LNCaP clone FGC (cell line): ENCODE measurements at regions not wholly inside any gene's neighbourhood (a gene's known extent, or its start where the extent isn't known, plus 50 kb on each side); places are given as distances from the start of the nearest gene placed in this dataset.

Source experiments
- DNase-seq: peaks from one replicate; pipeline ENCODE4 v3.0.0-alpha.2; 2011; ENCODE audit warnings: low read depth
- H3K4me3 ChIP-seq: 2 replicates; pipeline ENCODE4 v1.5.1; 2011; ENCODE audit warnings: mild to moderate bottlenecking, low read depth, low read length, control low read depth
- TF ChIP-seq, protein P1 (sequence below): IDR thresholded peaks from 2 replicates; pipeline ENCODE4 v1.5.1; 2012; ENCODE audit warnings: mild to moderate bottlenecking; ENCODE audit not compliant: control insufficient read depth, insufficient read depth; ENCODE audit errors: extremely low read depth

DNA sequence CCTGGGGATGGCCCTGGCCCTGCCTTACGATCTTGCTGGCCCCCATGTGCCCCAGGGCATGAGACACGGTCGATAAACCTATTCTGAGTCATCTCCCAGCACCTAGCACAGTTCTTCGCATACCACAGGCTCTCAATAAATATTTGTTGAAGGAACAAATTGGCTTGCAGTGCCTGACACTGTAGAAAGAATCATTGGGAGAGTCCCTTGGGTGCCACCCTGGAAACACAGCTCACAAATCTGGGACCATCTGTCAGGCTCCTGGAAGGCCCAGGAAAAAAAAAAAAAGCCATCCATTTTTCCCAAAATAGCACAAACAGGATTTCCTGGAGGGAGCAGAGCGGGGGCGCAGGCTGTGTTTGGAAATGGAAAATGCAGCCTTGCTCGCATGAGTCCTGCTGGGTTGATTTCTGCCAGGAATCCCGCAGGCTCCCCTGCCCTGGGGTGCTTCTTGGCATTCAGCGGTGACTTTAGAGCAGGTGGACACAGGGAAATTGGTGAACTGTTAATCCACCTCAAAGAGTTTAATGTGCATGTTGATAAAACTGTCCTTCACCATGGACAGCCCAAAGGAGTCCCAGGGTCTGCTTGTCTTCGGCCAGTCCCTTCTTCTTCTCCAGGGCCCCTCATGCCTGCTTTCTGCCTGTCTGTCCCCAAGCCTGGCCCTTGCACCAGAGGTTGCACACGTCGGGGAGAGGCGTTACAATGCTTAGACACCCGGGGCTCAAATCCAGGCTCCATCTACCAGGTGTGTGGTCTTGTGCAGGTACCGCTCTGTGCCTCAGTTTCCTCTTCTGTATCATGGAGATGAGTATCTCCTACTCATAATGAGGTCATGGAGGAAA lies 106.1 kb upstream of the RFLNA start:
- peak; percentile 72 for DNase-seq
- no peak overlapping the region for H3K4me3 ChIP-seq
- TF ChIP-seq, protein P1, sequence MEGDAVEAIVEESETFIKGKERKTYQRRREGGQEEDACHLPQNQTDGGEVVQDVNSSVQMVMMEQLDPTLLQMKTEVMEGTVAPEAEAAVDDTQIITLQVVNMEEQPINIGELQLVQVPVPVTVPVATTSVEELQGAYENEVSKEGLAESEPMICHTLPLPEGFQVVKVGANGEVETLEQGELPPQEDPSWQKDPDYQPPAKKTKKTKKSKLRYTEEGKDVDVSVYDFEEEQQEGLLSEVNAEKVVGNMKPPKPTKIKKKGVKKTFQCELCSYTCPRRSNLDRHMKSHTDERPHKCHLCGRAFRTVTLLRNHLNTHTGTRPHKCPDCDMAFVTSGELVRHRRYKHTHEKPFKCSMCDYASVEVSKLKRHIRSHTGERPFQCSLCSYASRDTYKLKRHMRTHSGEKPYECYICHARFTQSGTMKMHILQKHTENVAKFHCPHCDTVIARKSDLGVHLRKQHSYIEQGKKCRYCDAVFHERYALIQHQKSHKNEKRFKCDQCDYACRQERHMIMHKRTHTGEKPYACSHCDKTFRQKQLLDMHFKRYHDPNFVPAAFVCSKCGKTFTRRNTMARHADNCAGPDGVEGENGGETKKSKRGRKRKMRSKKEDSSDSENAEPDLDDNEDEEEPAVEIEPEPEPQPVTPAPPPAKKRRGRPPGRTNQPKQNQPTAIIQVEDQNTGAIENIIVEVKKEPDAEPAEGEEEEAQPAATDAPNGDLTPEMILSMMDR, result no peak

DNA sequence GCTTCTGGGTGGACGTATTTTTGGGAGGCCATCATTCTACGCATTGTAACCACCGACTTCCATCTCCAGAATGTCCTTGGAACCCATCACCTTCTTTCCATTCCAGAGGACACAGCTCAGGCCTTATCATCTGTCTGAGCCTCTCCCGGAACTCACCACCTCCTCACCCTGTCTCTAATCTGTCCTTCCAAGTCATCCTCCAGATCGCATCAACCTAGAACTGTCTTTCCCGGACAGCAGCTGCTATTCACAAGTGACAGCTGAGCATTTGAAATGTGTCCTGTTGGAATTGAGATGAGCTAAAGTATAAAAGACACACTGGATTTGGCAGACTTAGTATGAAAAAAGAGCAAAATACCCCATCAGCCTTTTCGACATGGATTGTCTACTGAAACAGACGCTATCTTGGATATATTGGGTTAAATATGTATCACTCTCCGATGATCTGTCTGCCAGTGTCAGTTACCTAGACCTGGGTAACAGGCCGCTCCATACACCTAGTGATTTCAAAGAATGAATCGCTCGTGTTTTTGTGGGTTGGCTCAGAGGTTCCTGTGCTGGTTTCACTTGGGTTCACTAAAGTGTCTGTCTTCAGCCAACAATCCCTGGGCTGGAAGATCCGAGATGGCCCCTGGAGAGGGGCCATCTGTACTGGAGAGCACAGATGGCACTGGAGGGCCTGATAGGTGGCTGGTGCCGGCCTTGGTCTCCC lies 104.4 kb upstream of the RFLNA start:
- DNase-seq, result no peak
- H3K4me3 ChIP-seq, result no peak overlapping the region
- TF ChIP-seq, protein P1, result no peak

DNA sequence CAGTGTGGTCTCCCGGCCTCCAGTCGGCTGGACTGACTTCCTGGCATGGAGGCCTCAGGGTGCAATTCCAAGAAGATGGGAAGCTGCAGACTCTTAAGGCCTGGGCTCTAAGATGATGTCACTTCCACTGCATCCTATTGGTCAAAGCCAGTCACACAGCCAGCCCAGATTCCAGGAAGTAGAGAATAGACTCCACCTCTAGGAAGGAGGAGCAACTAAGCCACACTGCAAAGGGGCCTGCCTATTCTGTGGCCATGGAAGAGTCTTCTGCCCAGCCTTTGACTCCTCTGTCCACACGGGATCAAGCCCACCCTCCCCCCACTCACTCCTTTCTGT lies 103.9 kb upstream of the RFLNA start:
- DNase-seq, result no peak
- no peak overlapping the region for H3K4me3 ChIP-seq
- TF ChIP-seq, protein P1, result no peak

DNA sequence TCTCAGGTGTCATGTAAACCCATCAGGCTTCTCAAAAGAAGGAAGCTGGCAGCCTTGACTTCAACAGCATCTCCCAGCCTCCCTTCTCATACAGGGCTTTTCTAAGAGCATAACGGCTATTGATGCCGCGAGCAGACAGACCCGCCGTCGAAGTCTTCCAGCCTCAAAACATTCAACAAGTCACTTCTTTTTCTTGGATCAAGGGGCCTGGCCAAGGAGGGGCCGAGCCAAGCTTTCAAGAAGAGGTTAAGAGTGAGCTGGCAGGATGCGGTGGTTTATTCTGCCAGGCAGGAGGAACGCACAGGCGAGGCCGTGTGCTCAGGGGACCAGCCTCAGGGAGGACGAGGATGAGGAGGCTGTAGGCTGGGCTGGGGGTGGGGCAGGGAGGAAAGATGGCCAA lies 102.9 kb upstream of the RFLNA start:
- TF ChIP-seq, protein P1, result no peak
- no peak overlapping the region for H3K4me3 ChIP-seq
- DNase-seq, result no peak

DNA sequence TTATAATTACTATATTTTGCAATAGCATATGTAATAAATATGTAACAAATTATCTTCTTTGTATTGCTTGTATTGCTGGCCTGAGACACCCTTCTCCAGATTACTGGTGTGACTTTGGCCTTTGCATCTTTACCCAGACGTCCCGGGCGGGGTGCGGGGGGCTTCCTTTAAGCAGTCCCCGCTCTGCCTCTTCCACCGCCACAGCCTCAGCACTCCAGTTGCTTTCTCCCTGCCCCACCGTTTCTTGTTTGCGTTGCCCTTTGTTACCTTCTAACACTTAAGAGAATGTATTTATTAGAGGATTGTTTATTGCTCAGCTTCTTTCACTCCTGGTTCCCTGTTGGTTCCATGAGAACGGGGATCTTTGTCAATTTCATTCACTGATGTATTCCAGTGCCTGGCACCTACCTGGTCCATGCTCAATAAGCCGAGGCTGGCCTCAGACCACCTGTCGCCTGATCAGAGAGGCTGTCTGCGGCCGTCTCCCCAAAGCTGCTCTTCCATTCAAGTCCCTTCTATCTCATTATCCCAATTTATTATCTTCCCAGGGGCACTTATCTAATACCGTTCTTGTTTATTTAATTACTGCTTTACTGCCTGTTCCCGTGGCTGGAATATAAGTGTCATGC lies 100.5 kb upstream of the RFLNA start:
- DNase-seq, result no peak
- TF ChIP-seq, protein P1, result no peak
- no peak overlapping the region for H3K4me3 ChIP-seq

DNA sequence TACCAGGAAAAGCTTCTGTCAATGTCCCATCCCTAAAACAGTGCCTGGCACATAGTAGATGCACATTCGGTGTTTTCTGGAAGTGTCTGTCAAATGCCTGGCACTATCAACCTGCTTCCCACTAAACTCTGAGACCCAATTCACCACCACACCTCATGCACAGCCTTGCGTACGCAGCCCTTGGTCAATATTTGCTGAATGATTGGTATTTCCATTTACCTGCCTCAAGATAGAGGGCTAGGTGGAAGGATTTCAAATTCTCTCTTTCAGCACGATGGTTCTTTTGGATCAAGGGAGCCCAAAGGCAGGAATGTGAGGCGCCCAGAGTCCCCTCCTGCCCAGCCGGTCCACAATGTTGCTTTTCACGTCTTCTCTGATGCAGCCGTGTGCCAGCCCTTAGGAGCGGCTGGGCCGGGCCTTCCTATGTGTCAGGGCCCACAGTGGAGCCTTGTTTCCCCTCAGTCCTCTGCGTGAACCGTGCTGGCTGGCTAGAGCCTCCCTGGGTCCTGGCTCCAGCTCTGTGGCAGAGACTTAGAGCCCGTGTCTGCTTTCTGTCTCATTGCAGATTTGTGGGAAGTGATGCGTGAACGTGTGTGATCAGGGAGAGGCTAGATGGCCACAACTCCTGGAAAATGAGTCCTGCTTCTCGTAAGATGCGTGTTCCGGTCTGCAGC lies 99.9 kb upstream of the RFLNA start:
- no peak overlapping the region for H3K4me3 ChIP-seq
- DNase-seq, result no peak
- TF ChIP-seq, protein P1, result no peak
